Smooth muscle cell (in vitro differentiated cells): ENCODE measurements at regions not wholly inside any gene's neighbourhood (a gene's known extent, or its start where the extent isn't known, plus 50 kb on each side); places are given as distances from the start of the nearest gene placed in this dataset.

Experiments used
- DNase-seq: peaks from one replicate; lab custom pipeline; 2025; ENCODE audit not compliant: unreplicated experiment; lab: John Stamatoyannopoulos, UW
- H2AFZ ChIP-seq: fragments of 200-600 bp; sonication (generic); 2 replicates; pipeline ENCODE4 v1.6.0; 2016; ENCODE audit warnings: antibody characterized with exemption, low read depth, mild to moderate bottlenecking
- H3F3A ChIP-seq: fragments of 200-600 bp; sonication (generic); 2 replicates; pipeline ENCODE4 v1.6.0; 2017; ENCODE audit warnings: antibody characterized with exemption, low read depth
- H3K27ac ChIP-seq: fragments of 200-600 bp; sonication (generic); 2 replicates; pipeline ENCODE4 v1.5.1; 2016; ENCODE audit warnings: low read depth, mild to moderate bottlenecking
- H3K27me3 ChIP-seq: fragments of 200-600 bp; sonication (generic); 2 replicates; pipeline ENCODE4 v1.6.1; 2016; ENCODE audit warnings: low read depth, mild to moderate bottlenecking
- H3K36me3 ChIP-seq: fragments of 200-600 bp; sonication (generic); 2 replicates; pipeline ENCODE4 v1.5.1; 2016; ENCODE audit warnings: low read depth
- H3K4me1 ChIP-seq: fragments of 200-600 bp; sonication (generic); 2 replicates; pipeline ENCODE4 v1.5.1; 2016; ENCODE audit warnings: low read depth
- H3K4me2 ChIP-seq: fragments of 200-600 bp; sonication (generic); 2 replicates; pipeline ENCODE4 v1.6.0; 2016; ENCODE audit warnings: mild to moderate bottlenecking
- H3K4me3 ChIP-seq: fragments of 200-600 bp; sonication (generic); 2 replicates; pipeline ENCODE4 v1.5.1; 2016; ENCODE audit warnings: mild to moderate bottlenecking
- H3K79me2 ChIP-seq: fragments of 200-600 bp; sonication (generic); 2 replicates; pipeline ENCODE4 v1.6.0; 2016; ENCODE audit warnings: low read depth, mild to moderate bottlenecking
- H3K9ac ChIP-seq: fragments of 200-600 bp; sonication (generic); 2 replicates; pipeline ENCODE4 v1.6.0; 2016; ENCODE audit warnings: low read depth
- H3K9me3 ChIP-seq: fragments of 200-600 bp; sonication (generic); replicated peaks from 2 replicates; pipeline ENCODE4 v1.5.1; 2016; ENCODE audit warnings: low read depth
- H4K20me1 ChIP-seq: fragments of 200-600 bp; sonication (generic); 2 replicates; pipeline ENCODE4 v1.6.0; 2016; ENCODE audit warnings: low read depth
- WGBS: methylation state at CpG from one replicate; pipeline ENCODE4 v1.1.7; 2016; ENCODE audit warnings: low lambda C conversion rate; 5-methylcytosine and 5-hydroxymethylcytosine counted together
- TF ChIP-seq, protein P1 (sequence below): fragments of 200-600 bp; sonication (generic); IDR thresholded peaks from 2 replicates; pipeline ENCODE4 v1.5.1; 2017; ENCODE audit warnings: borderline replicate concordance, mild to moderate bottlenecking, antibody characterized with exemption; ENCODE audit not compliant: insufficient read depth, poor library complexity, severe bottlenecking

DNA sequence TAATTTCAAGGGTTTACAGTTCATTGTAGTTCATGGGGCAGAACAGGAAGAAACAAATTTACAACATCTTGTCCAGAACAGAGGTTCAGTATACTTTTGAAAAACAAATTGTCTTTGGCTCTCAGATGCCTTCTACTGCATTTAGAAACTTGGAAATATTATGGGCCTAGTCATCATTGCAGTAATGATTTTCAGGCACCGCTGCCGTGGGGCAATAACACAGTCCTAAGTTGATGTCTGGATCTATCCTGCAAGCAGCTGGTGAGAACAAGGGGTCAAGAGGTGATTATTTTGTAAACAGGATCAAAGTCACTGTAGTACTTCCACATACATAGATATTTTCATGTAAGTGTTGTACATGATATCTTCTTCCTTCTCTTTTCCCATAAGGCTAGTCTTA lies 82.5 kb upstream of the CAST start:
- Histone ChIP-seq H3K4me1 (no peaks in the 10 kb centered on the region), H3K4me3 (no peak overlapping the region), H3K27ac (no peak overlapping the region), H3K9ac (no peak overlapping the region), H2AFZ (no peak overlapping the region), H3K27me3 (no peaks in the 10 kb centered on the region), H3K36me3 (no peaks in the 10 kb centered on the region), H3F3A (no peaks in the 10 kb centered on the region), H3K9me3 (no peaks in the 10 kb centered on the region), H3K4me2 (no peak overlapping the region), H3K79me2 (no peaks in the 10 kb centered on the region), H4K20me1 (no peaks in the 10 kb centered on the region)
- TF ChIP-seq, protein P1, sequence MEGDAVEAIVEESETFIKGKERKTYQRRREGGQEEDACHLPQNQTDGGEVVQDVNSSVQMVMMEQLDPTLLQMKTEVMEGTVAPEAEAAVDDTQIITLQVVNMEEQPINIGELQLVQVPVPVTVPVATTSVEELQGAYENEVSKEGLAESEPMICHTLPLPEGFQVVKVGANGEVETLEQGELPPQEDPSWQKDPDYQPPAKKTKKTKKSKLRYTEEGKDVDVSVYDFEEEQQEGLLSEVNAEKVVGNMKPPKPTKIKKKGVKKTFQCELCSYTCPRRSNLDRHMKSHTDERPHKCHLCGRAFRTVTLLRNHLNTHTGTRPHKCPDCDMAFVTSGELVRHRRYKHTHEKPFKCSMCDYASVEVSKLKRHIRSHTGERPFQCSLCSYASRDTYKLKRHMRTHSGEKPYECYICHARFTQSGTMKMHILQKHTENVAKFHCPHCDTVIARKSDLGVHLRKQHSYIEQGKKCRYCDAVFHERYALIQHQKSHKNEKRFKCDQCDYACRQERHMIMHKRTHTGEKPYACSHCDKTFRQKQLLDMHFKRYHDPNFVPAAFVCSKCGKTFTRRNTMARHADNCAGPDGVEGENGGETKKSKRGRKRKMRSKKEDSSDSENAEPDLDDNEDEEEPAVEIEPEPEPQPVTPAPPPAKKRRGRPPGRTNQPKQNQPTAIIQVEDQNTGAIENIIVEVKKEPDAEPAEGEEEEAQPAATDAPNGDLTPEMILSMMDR = no peak
- no peak for DNase-seq
- 97% methylated on average over 2 of the region's 2 CpGs for WGBS

GRCh38 chr5:96582343-96582742 lies 79.8 kb upstream of the CAST start:
- peaks cover 17% of the 10 kb centered on the region for H3K27me3 ChIP-seq
- no peak overlapping the region for H3K4me3 ChIP-seq
- WGBS = 74% methylated on average over 11 of the region's 11 CpGs
- no peaks in the 10 kb centered on the region for H3F3A ChIP-seq
- H3K9ac ChIP-seq = no peak overlapping the region
- H2AFZ ChIP-seq = no peak overlapping the region
- TF ChIP-seq, protein P1 = no peak
- no peak for DNase-seq
- H3K4me2 ChIP-seq = no peak overlapping the region
- no peaks in the 10 kb centered on the region for H3K36me3 ChIP-seq
- H4K20me1 ChIP-seq = no peaks in the 10 kb centered on the region
- no peaks in the 10 kb centered on the region for H3K9me3 ChIP-seq
- no peaks in the 10 kb centered on the region for H3K4me1 ChIP-seq
- H3K27ac ChIP-seq = no peak overlapping the region
- H3K79me2 ChIP-seq = no peaks in the 10 kb centered on the region

- H2AFZ ChIP-seq = no peak overlapping the region
- H3K36me3 ChIP-seq = no peaks in the 10 kb centered on the region
- no peaks in the 10 kb centered on the region for H3F3A ChIP-seq
- H3K9me3 ChIP-seq = no peaks in the 10 kb centered on the region
- TF ChIP-seq, protein P1 = no peak
- H3K4me2 ChIP-seq = no peak overlapping the region
- no peaks in the 10 kb centered on the region for H3K79me2 ChIP-seq
- DNase-seq = no peak
- no peak overlapping the region for H3K9ac ChIP-seq
- no peaks in the 10 kb centered on the region for H4K20me1 ChIP-seq
- no peaks in the 10 kb centered on the region for H3K4me1 ChIP-seq
- WGBS = 82% methylated on average over 6 of the region's 6 CpGs
- no peak overlapping the region for H3K27ac ChIP-seq
- H3K27me3 ChIP-seq = peaks cover 17% of the 10 kb centered on the region
- no peak overlapping the region for H3K4me3 ChIP-seq
These were observed 77.5 kb upstream of the CAST start for GRCh38 chr5:96584712-96585111.

DNA sequence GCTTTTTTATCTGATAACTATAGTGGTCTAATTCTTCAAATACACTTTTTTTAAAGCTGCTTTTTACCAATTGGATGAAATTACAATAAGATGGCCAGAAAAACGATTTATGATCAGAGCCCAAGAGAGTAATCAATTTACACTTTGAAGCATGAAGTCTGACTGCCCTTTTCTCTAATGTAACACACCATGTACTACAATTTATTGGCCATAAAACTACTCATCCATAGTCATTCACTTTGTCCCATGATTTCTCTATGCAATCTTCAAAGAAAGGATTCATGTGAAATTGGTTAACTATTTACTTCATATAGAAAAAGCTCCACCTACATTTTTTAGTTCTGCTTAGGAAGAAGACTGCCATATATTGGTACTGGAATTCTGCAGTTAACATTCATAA lies 73.6 kb upstream of the CAST start:
- TF ChIP-seq, protein P1 = no peak
- WGBS = 88% methylated on average over 1 of the region's 1 CpG

More for the DNA sequence above, 73.6 kb upstream of the CAST start:
- H3K9ac ChIP-seq = no peak overlapping the region
- H2AFZ ChIP-seq = no peak overlapping the region
- no peaks in the 10 kb centered on the region for H3K9me3 ChIP-seq
- no peaks in the 10 kb centered on the region for H3K4me1 ChIP-seq
- peaks cover 17% of the 10 kb centered on the region for H3K27me3 ChIP-seq
- no peak for DNase-seq
- no peaks in the 10 kb centered on the region for H3F3A ChIP-seq
- H3K79me2 ChIP-seq = no peaks in the 10 kb centered on the region
- H3K27ac ChIP-seq = no peak overlapping the region
- H4K20me1 ChIP-seq = no peaks in the 10 kb centered on the region
- H3K4me2 ChIP-seq = no peak overlapping the region
- no peaks in the 10 kb centered on the region for H3K36me3 ChIP-seq
- H3K4me3 ChIP-seq = no peak overlapping the region
